GM18520 (cell line): ENCODE measurements at regions not wholly inside any gene's neighbourhood (a gene's known extent, or its start where the extent isn't known, plus 50 kb on each side); places are given as distances from the start of the nearest gene placed in this dataset.
"Not testable (repeated sequence)": the region's sequence is repeated elsewhere in the genome, so short reads cannot be mapped to it uniquely, and the experiment has no call there.

Experiments
- ATAC-seq: cut with Tn5 transposase; IDR thresholded peaks from one replicate; pipeline ENCODE4 v1.9.1; 2021; ENCODE audit not compliant: unreplicated experiment

GRCh38 chr3:177613901-177614300, 416.6 kb upstream of the TBL1XR1 start:
- no peak for ATAC-seq

- no peak for ATAC-seq
Observed at GRCh38 chr3:177615015-177615414, 417.7 kb upstream of the TBL1XR1 start.

GRCh38 chr3:177618873-177619733, 421.8 kb upstream of the TBL1XR1 start:
- no peak for ATAC-seq

- no peak for ATAC-seq
Observed at GRCh38 chr3:177620073-177620472, 422.8 kb upstream of the TBL1XR1 start.

GRCh38 chr3:177622520-177622919, 425.2 kb upstream of the TBL1XR1 start:
- ATAC-seq, result no peak

- no peak for ATAC-seq
Observed at GRCh38 chr3:177622982-177623617, 425.8 kb upstream of the TBL1XR1 start.

- ATAC-seq, result no peak
Observed at GRCh38 chr3:177624528-177625495, 427.5 kb upstream of the TBL1XR1 start.

- ATAC-seq, result no peak
Observed at GRCh38 chr3:177626045-177626444, 428.8 kb upstream of the TBL1XR1 start.

- not testable (repeated sequence) for ATAC-seq
Observed at GRCh38 chr3:177628095-177628719, 430.9 kb upstream of the TBL1XR1 start.

GRCh38 chr3:177629276-177629675, 432.0 kb upstream of the TBL1XR1 start:
- no peak for ATAC-seq

GRCh38 chr3:177633671-177634207, 436.5 kb upstream of the TBL1XR1 start:
- no peak for ATAC-seq

GRCh38 chr3:177635601-177636106, 438.4 kb upstream of the TBL1XR1 start:
- not testable (repeated sequence) for ATAC-seq

GRCh38 chr3:177640319-177640965, 443.2 kb upstream of the TBL1XR1 start:
- ATAC-seq, result no peak

GRCh38 chr3:177641206-177641605, 443.9 kb upstream of the TBL1XR1 start:
- no peak for ATAC-seq

GRCh38 chr3:177642042-177642803, 444.9 kb upstream of the TBL1XR1 start:
- no peak for ATAC-seq

- no peak for ATAC-seq
Observed at GRCh38 chr3:177642804-177643125, 445.5 kb upstream of the TBL1XR1 start.

- no peak for ATAC-seq
Observed at GRCh38 chr3:177646749-177647148, 449.5 kb upstream of the TBL1XR1 start.

GRCh38 chr3:177647341-177647740, 450.1 kb upstream of the TBL1XR1 start:
- ATAC-seq, result no peak

GRCh38 chr3:177647876-177648275, 450.6 kb upstream of the TBL1XR1 start:
- ATAC-seq, result no peak
